PFSK-1 (cell line): ENCODE measurements at regions not wholly inside any gene's neighbourhood (a gene's known extent, or its start where the extent isn't known, plus 50 kb on each side); places are given as distances from the start of the nearest gene placed in this dataset.

Source experiments
- FOXP2 ChIP-seq: optimal IDR thresholded peaks from 2 replicates; pipeline ENCODE3; 2011; ENCODE audit warnings: borderline replicate concordance, control low read depth, inconsistent platforms; ENCODE audit not compliant: insufficient read depth; ENCODE audit errors: extremely low read length, extremely low read depth
- POLR2AphosphoS5 ChIP-seq: IDR thresholded peaks from 2 replicates; pipeline ENCODE4 v1.6.1; 2012; ENCODE audit warnings: low read depth, mild to moderate bottlenecking, control low read depth, low read length, moderate library complexity
- REST ChIP-seq, 2 experiments: IDR thresholded peaks; 2 replicates each; pipeline versions ENCODE4 v1.6.1 to v1.8.0; 2011 to 2012; ENCODE audit warnings: low read depth in 2 of 2, low read length in 2 of 2, control low read depth in 1 of 2, inconsistent platforms in 1 of 2, mild to moderate bottlenecking in 1 of 2, moderate library complexity in 1 of 2; ENCODE audit not compliant: insufficient read depth in 1 of 2
- SIN3A ChIP-seq: IDR thresholded peaks from 2 replicates; pipeline ENCODE4 v1.6.1; 2012; ENCODE audit warnings: mild to moderate bottlenecking, low read length, moderate library complexity, borderline replicate concordance; ENCODE audit not compliant: insufficient read depth
- TAF1 ChIP-seq: IDR thresholded peaks from 2 replicates; pipeline ENCODE4 v1.6.1; 2012; ENCODE audit warnings: low read length, control low read depth, borderline replicate concordance; ENCODE audit not compliant: insufficient read depth

- no peak for TF ChIP-seq TAF1
- TF ChIP-seq FOXP2: no peak
- no peak for TF ChIP-seq SIN3A
- TF ChIP-seq REST (IDR thresholded peaks at IDR 0.05; ENCODE audit: insufficient read depth in 1 of 2, low read depth in 2 of 2, low read length in 2 of 2): no peak
- no peak for TF ChIP-seq POLR2AphosphoS5
These were observed 661.2 kb downstream of the FAT4 start for GRCh38 chr4:125975861-125976397.

GRCh38 chr4:125979950-125980349 is 665.2 kb downstream of the FAT4 start:
- TF ChIP-seq REST (IDR thresholded peaks at IDR 0.05; ENCODE audit: insufficient read depth in 1 of 2, low read depth in 2 of 2, low read length in 2 of 2) (no peak), POLR2AphosphoS5 (no peak), SIN3A (no peak), FOXP2 (no peak), TAF1 (no peak)

GRCh38 chr4:125983168-125983567 is 668.4 kb downstream of the FAT4 start:
- TF ChIP-seq SIN3A (no peak), REST (IDR thresholded peaks at IDR 0.05; ENCODE audit: insufficient read depth in 1 of 2, low read depth in 2 of 2, low read length in 2 of 2) (no peak), POLR2AphosphoS5 (no peak), FOXP2 (no peak), TAF1 (no peak)

- TF ChIP-seq FOXP2 (no peak), TAF1 (no peak), SIN3A (no peak)
These were observed 671.1 kb downstream of the FAT4 start for GRCh38 chr4:125985856-125986255.

GRCh38 chr4:125986307-125986706 is 671.6 kb downstream of the FAT4 start:
- TF ChIP-seq POLR2AphosphoS5 (no peak), TAF1 (no peak)

GRCh38 chr4:125988464-125988863 is 673.7 kb downstream of the FAT4 start:
- TF ChIP-seq REST (IDR thresholded peaks at IDR 0.05; ENCODE audit: insufficient read depth in 1 of 2, low read depth in 2 of 2, low read length in 2 of 2): no peak
- no peak for TF ChIP-seq TAF1
- no peak for TF ChIP-seq FOXP2
- no peak for TF ChIP-seq POLR2AphosphoS5
- TF ChIP-seq SIN3A: no peak
